NCI-H1092 (cell line): ENCODE measurements at regions not wholly inside any gene's neighbourhood (a gene's known extent, or its start where the extent isn't known, plus 50 kb on each side); places are given as distances from the start of the nearest gene placed in this dataset.
"Not testable (repeated sequence)": the region's sequence is repeated elsewhere in the genome, so short reads cannot be mapped to it uniquely, and the experiment has no call there.

Experiments
- DNase-seq: peaks from one replicate; lab custom pipeline; 2025; lab: John Stamatoyannopoulos, UW

GRCh38 chr20:48231253-48231930 is 446.1 kb upstream of the SULF2 start:
- DNase-seq, result no peak

- DNase-seq, result no peak
Measured at GRCh38 chr20:48230216-48230615, 444.9 kb upstream of the SULF2 start.

GRCh38 chr20:48227381-48227780 is 442.1 kb upstream of the SULF2 start:
- DNase-seq, result no peak

GRCh38 chr20:48226642-48227041 is 441.4 kb upstream of the SULF2 start:
- DNase-seq, result no peak

GRCh38 chr20:48224533-48225050 is 439.3 kb upstream of the SULF2 start:
- no peak for DNase-seq

- DNase-seq, result no peak
Measured at GRCh38 chr20:48223715-48224114, 438.4 kb upstream of the SULF2 start.

- no peak for DNase-seq
Measured at GRCh38 chr20:48222595-48223180, 437.4 kb upstream of the SULF2 start.

GRCh38 chr20:48220033-48220633 is 434.9 kb upstream of the SULF2 start:
- no peak for DNase-seq

- DNase-seq, result no peak
Measured at GRCh38 chr20:48219306-48219705, 434.0 kb upstream of the SULF2 start.

GRCh38 chr20:48217190-48217589 is 431.9 kb upstream of the SULF2 start:
- no peak for DNase-seq

GRCh38 chr20:48215536-48215935 is 430.3 kb upstream of the SULF2 start:
- no peak for DNase-seq

- no peak for DNase-seq
Measured at GRCh38 chr20:48214601-48215000, 429.3 kb upstream of the SULF2 start.

GRCh38 chr20:48213635-48214034 is 428.4 kb upstream of the SULF2 start:
- DNase-seq, result not testable (repeated sequence)

- DNase-seq, result no peak
Measured at GRCh38 chr20:48212806-48213509, 427.7 kb upstream of the SULF2 start.

- no peak for DNase-seq
Measured at GRCh38 chr20:48211847-48212246, 426.6 kb upstream of the SULF2 start.

- DNase-seq, result no peak
Measured at GRCh38 chr20:48211238-48211637, 426.0 kb upstream of the SULF2 start.

GRCh38 chr20:48210111-48211027 is 425.1 kb upstream of the SULF2 start:
- DNase-seq, result no peak

GRCh38 chr20:48209102-48209501 is 423.8 kb upstream of the SULF2 start:
- DNase-seq, result no peak

GRCh38 chr20:48208176-48208575 is 422.9 kb upstream of the SULF2 start:
- DNase-seq, result no peak

- no peak for DNase-seq
Measured at GRCh38 chr20:48207505-48207904, 422.2 kb upstream of the SULF2 start.

GRCh38 chr20:48205786-48206185 is 420.5 kb upstream of the SULF2 start:
- no peak for DNase-seq
